ENCODE measurements at regions not wholly inside any gene's neighbourhood (a gene's known extent, or its start where the extent isn't known, plus 50 kb on each side); places are given as distances from the start of the nearest gene placed in this dataset.

DNA sequence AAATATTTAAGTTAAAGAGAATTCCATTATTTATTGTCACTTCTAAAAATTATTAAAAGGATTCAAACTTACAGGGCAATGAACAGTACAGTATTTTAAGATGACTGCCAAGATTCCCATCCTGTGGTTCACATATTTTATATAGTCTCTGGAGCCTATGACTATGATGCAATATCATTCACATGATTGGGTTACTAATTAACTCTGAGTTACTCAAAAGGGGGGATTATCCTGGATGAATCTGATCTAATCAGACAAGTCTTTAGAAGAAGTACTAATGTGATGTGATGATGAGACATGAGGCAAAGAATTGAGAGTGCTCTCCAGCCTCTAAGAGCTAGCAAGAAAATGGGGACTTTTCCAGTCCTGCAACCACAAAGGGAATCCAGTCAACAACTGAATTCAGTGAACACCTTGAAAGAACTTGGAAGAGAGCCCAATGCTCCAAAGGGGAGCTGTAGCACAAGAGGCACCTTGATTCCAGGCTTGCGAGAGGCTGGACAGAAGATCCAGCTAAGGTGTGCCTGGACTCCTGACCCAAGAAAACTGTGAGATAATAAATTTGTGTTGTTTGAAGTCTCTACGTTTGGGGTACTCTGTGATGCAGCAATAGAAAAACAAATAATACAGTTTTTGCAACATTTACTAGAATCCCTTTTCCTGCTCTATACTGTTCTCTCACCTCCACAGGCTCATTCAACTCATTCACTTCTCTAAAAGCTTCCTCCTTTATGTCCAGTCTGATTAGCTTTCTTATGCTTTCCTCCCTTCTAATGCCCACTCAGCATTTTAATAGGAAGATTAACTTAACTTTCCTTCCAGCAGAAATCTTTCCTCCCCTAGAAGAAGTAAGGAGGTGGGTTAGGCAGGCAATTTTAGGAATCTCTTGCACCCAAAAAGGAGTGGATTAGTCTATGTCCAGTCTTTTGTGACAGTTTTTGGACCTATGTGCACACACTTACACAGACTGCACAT, 133.8 kb upstream of the LCORL start:
- H3K27ac ChIP-seq (ENCODE audit: low read depth, low read length), result no peak overlapping the region
- no peaks in the 10 kb centered on the region; the same call in 1 of the 2 replicates for H3K9me2 ChIP-seq (replicated peaks; ENCODE audit: control insufficient read depth, low read length)
- no peaks in the 10 kb centered on the region for H3K9me3 ChIP-seq (ENCODE audit: control insufficient read depth, insufficient read depth, low read length)
- no peaks in the 10 kb centered on the region for H4K20me1 ChIP-seq (ENCODE audit: control insufficient read depth, insufficient read depth, low read depth, low read length)
- H3K36me3 ChIP-seq (ENCODE audit: control insufficient read depth, low read length), result no peaks in the 10 kb centered on the region
- no peaks in the 10 kb centered on the region for H3K79me2 ChIP-seq (ENCODE audit: control insufficient read depth, low read length)
- no peaks in the 10 kb centered on the region for H3K4me1 ChIP-seq (ENCODE audit: control insufficient read depth, low read length)
- no peaks in the 10 kb centered on the region for H3F3A ChIP-seq (ENCODE audit: control insufficient read depth, insufficient read depth)
- H3K4me3 ChIP-seq (ENCODE audit: low read length), result no peak overlapping the region
- TF ChIP-seq, protein P1, sequence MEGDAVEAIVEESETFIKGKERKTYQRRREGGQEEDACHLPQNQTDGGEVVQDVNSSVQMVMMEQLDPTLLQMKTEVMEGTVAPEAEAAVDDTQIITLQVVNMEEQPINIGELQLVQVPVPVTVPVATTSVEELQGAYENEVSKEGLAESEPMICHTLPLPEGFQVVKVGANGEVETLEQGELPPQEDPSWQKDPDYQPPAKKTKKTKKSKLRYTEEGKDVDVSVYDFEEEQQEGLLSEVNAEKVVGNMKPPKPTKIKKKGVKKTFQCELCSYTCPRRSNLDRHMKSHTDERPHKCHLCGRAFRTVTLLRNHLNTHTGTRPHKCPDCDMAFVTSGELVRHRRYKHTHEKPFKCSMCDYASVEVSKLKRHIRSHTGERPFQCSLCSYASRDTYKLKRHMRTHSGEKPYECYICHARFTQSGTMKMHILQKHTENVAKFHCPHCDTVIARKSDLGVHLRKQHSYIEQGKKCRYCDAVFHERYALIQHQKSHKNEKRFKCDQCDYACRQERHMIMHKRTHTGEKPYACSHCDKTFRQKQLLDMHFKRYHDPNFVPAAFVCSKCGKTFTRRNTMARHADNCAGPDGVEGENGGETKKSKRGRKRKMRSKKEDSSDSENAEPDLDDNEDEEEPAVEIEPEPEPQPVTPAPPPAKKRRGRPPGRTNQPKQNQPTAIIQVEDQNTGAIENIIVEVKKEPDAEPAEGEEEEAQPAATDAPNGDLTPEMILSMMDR (IDR thresholded peaks at IDR 0.05; ENCODE audit: low read depth, low read length, poor library complexity, severe bottlenecking), result no peak
- no peak for TF ChIP-seq EZH2phosphoT487 (IDR thresholded peaks at IDR 0.05; ENCODE audit: borderline replicate concordance, low read length)
- no peak overlapping the region for H3K4me2 ChIP-seq (ENCODE audit: low read length)
- H3K27me3 ChIP-seq (ENCODE audit: control insufficient read depth, low read length), result no peaks in the 10 kb centered on the region

DNA sequence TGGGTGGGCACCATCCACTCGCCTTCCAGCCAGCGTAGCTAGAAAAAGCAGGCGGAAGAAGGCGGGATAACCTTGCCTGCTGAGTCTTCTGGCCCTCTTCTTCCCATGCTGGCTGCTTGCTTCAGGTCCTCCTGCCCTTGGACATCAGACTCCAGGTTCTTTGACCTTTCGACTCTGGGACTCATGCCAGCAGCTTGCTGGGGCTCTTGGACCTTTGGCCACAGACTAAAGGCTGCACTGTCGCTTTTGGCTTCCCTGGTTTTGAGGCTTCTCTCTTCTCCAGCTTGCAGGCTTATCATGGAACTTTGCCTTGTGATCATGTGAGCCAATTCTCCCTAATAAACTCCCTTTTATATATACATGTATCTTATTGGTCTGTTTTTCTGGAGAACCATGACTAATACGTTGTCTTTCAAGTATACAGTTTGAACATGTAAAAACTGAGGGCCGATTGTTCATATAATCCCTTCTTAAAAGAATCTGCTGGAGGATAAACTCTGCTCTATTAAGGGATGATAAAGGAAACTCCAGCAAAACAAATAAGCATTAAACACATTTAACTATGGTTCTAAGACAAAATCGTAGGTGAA, 116.6 kb upstream of the LCORL start:
- no peaks in the 10 kb centered on the region for H3K4me1 ChIP-seq (ENCODE audit: control insufficient read depth, low read length)
- H3K4me3 ChIP-seq (ENCODE audit: low read length), result no peak overlapping the region
- H3K27me3 ChIP-seq (ENCODE audit: control insufficient read depth, low read length), result no peaks in the 10 kb centered on the region
- no peaks in the 10 kb centered on the region for H3F3A ChIP-seq (ENCODE audit: control insufficient read depth, insufficient read depth)
- H3K27ac ChIP-seq (ENCODE audit: low read depth, low read length), result no peak overlapping the region
- H3K9me3 ChIP-seq (ENCODE audit: control insufficient read depth, insufficient read depth, low read length), result no peaks in the 10 kb centered on the region
- no peak for TF ChIP-seq EZH2phosphoT487 (IDR thresholded peaks at IDR 0.05; ENCODE audit: borderline replicate concordance, low read length)
- TF ChIP-seq, protein P1 (IDR thresholded peaks at IDR 0.05; ENCODE audit: low read depth, low read length, poor library complexity, severe bottlenecking), result no peak
- no peaks in the 10 kb centered on the region for H4K20me1 ChIP-seq (ENCODE audit: control insufficient read depth, insufficient read depth, low read depth, low read length)
- H3K36me3 ChIP-seq (ENCODE audit: control insufficient read depth, low read length), result no peaks in the 10 kb centered on the region
- H3K9me2 ChIP-seq (replicated peaks; ENCODE audit: control insufficient read depth, low read length), result no peaks in the 10 kb centered on the region
- no peak overlapping the region for H3K4me2 ChIP-seq (ENCODE audit: low read length)
- no peaks in the 10 kb centered on the region for H3K79me2 ChIP-seq (ENCODE audit: control insufficient read depth, low read length)

DNA sequence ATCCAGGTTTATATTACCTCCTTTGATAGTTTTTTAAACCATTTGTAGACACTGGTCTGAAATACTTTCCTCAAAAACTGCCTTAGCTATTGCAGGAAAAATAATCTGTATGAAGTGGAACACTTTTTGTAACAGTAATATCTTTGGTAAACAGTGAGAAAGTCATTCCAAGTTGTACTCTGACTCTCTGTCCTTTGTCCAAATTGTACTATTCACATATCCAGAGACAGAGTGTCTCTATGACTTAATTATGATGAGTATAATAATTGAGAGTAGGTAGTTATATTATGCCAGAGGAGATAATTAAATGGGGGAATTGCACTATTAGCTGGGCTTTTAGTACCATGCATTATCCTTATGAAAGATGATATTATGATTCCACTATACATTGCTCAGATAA, 112.6 kb upstream of the LCORL start:
- H3K27ac ChIP-seq (ENCODE audit: low read depth, low read length), result no peak overlapping the region
- H3K4me1 ChIP-seq (ENCODE audit: control insufficient read depth, low read length), result no peaks in the 10 kb centered on the region
- H3K27me3 ChIP-seq (ENCODE audit: control insufficient read depth, low read length), result no peaks in the 10 kb centered on the region
- no peaks in the 10 kb centered on the region for H4K20me1 ChIP-seq (ENCODE audit: control insufficient read depth, insufficient read depth, low read depth, low read length)
- H3K36me3 ChIP-seq (ENCODE audit: control insufficient read depth, low read length), result no peaks in the 10 kb centered on the region
- no peak overlapping the region for H3K4me2 ChIP-seq (ENCODE audit: low read length)
- no peaks in the 10 kb centered on the region for H3K79me2 ChIP-seq (ENCODE audit: control insufficient read depth, low read length)
- H3F3A ChIP-seq (ENCODE audit: control insufficient read depth, insufficient read depth), result no peaks in the 10 kb centered on the region
- H3K4me3 ChIP-seq (ENCODE audit: low read length), result no peak overlapping the region
- TF ChIP-seq, protein P1 (IDR thresholded peaks at IDR 0.05; ENCODE audit: low read depth, low read length, poor library complexity, severe bottlenecking), result no peak
- no peaks in the 10 kb centered on the region for H3K9me3 ChIP-seq (ENCODE audit: control insufficient read depth, insufficient read depth, low read length)
- no peaks in the 10 kb centered on the region for H3K9me2 ChIP-seq (replicated peaks; ENCODE audit: control insufficient read depth, low read length)

Data from DOHH2 (cell line).